Kidney (tissue), 13 donors: ENCODE measurements at regions not wholly inside any gene's neighbourhood (a gene's known extent, or its start where the extent isn't known, plus 50 kb on each side); places are given as distances from the start of the nearest gene placed in this dataset.

Source experiments
- DNase-seq, 5 donors: peaks; one replicate each; pipeline ENCODE4 v3.0.0-alpha.2; 2013 to 2020
- FAIRE-seq: peaks from 2 replicates; lab custom pipeline; 2012; peaks lifted over from hg19 to GRCh38; lab: Jason Lieb, UNC
- H3K27ac ChIP-seq, 2 donors: one replicate each; pipeline ENCODE4 v1.7.0; 2013; ENCODE audit warnings: low read depth in 2 of 2, low read length in 2 of 2, inconsistent platforms in 1 of 2
- H3K27me3 ChIP-seq: one replicate; pipeline ENCODE4 v1.7.1; 2013; ENCODE audit warnings: low read length, inconsistent platforms; ENCODE audit not compliant: control insufficient read depth, insufficient read depth
- H3K36me3 ChIP-seq, 3 donors: one replicate each; pipeline versions ENCODE4 v1.7.0 to v1.7.1; 2013; ENCODE audit warnings: low read length in 3 of 3, control low read depth in 1 of 3, inconsistent platforms in 1 of 3; ENCODE audit not compliant: insufficient read depth in 3 of 3, control insufficient read depth in 2 of 3
- H3K4me1 ChIP-seq, 3 donors: one replicate each; pipeline versions ENCODE4 v1.7.0 to v1.7.1; 2013; ENCODE audit warnings: low read length in 3 of 3, inconsistent platforms in 1 of 3, low read depth in 1 of 3; ENCODE audit not compliant: control insufficient read depth in 2 of 3, insufficient read depth in 2 of 3
- H3K4me3 ChIP-seq, 3 donors: one replicate each; pipeline versions ENCODE4 v1.7.0 to v1.8.1; 2013; ENCODE audit warnings: low read length in 3 of 3, control low read depth in 1 of 3, inconsistent platforms in 1 of 3
- H3K9ac ChIP-seq, 3 donors: one replicate each; pipeline versions ENCODE4 v1.7.0 to v1.7.1; 2013; ENCODE audit warnings: low read length in 3 of 3, control low read depth in 1 of 3, inconsistent platforms in 1 of 3
- H3K9me3 ChIP-seq, 3 donors: one replicate each; pipeline versions ENCODE4 v1.7.0 to v1.7.1; 2013; ENCODE audit warnings: low read length in 3 of 3, control low read depth in 1 of 3, inconsistent platforms in 1 of 3; ENCODE audit not compliant: control insufficient read depth in 2 of 3, insufficient read depth in 1 of 3
- CTCF ChIP-seq: IDR thresholded peaks from 3 replicates; pipeline ENCODE4 v1.5.1; 2012; ENCODE audit warnings: mild to moderate bottlenecking, moderate library complexity, borderline replicate concordance; ENCODE audit not compliant: insufficient read depth; ENCODE audit errors: extremely low read depth
- intact Hi-C: fragments of 100-400 bp; cut with DNase I; formaldehyde crosslinking; loops from one replicate; pipeline ENCODE4 v1.11.1; 2022
- donor health status: control.
- donor health status: control.
- donor health status: control.
- donor health status: control.
- donor health status: control.
- donor health status: DM: yes; HTN: yes; CAD: no.
- donor health status: Normal renal cell carcinoma (clear cell type).

- no peak overlapping the region for H3K9ac ChIP-seq
- no peak for TF ChIP-seq CTCF
- no peaks in the 10 kb centered on the region for H3K36me3 ChIP-seq
- no peaks in the 10 kb centered on the region for H3K4me1 ChIP-seq
- DNase-seq (no peak), FAIRE-seq (no peak)
- no peaks in the 10 kb centered on the region for H3K27me3 ChIP-seq
- H3K27ac ChIP-seq, result no peak overlapping the region
- no peaks in the 10 kb centered on the region for H3K9me3 ChIP-seq
- intact Hi-C loops, result no loop called here
- no peak overlapping the region for H3K4me3 ChIP-seq
Measured at GRCh38 chr2:55973673-55974072, 50.1 kb upstream of the EFEMP1 start.

GRCh38 chr2:55976681-55977080, 53.1 kb upstream of the EFEMP1 start:
- Histone ChIP-seq H3K4me3 (no peak overlapping the region), H3K27me3 (no peaks in the 10 kb centered on the region), H3K27ac (no peak overlapping the region), H3K36me3 (no peaks in the 10 kb centered on the region), H3K4me1 (no peaks in the 10 kb centered on the region), H3K9ac (no peak overlapping the region), H3K9me3 (no peaks in the 10 kb centered on the region)
- DNase-seq (no peak), FAIRE-seq (no peak)
- intact Hi-C loops, result no loop called here
- no peak for TF ChIP-seq CTCF

GRCh38 chr2:55985406-55985805, 61.8 kb upstream of the EFEMP1 start:
- FAIRE-seq (no peak), DNase-seq (no peak)
- Histone ChIP-seq H3K27ac (no peak overlapping the region), H3K9ac (no peak overlapping the region), H3K9me3 (no peaks in the 10 kb centered on the region), H3K4me1 (no peaks in the 10 kb centered on the region), H3K36me3 (no peaks in the 10 kb centered on the region), H3K4me3 (no peak overlapping the region), H3K27me3 (no peaks in the 10 kb centered on the region)
- intact Hi-C loops, result no loop called here
- no peak for TF ChIP-seq CTCF

GRCh38 chr2:55986001-55986400, 62.4 kb upstream of the EFEMP1 start:
- Histone ChIP-seq H3K27ac (no peak overlapping the region), H3K9me3 (no peaks in the 10 kb centered on the region), H3K4me3 (no peak overlapping the region), H3K36me3 (no peaks in the 10 kb centered on the region), H3K4me1 (no peaks in the 10 kb centered on the region), H3K27me3 (no peaks in the 10 kb centered on the region), H3K9ac (no peak overlapping the region)
- no peak for TF ChIP-seq CTCF
- intact Hi-C loops, result no loop called here
- DNase-seq, result no peak
- no peak for FAIRE-seq
